Activated CD8-positive, alpha-beta memory T cell treated with anti-CD3 and anti-CD28 coated beads for 4 hours (primary cell): ENCODE measurements at regions not wholly inside any gene's neighbourhood (a gene's known extent, or its start where the extent isn't known, plus 50 kb on each side); places are given as distances from the start of the nearest gene placed in this dataset.
"Not testable (repeated sequence)": the region's sequence is repeated elsewhere in the genome, so short reads cannot be mapped to it uniquely, and the experiment has no call there.

ENCODE experiments used
- DNase-seq, 2 donors: peaks; one replicate each; pipeline ENCODE4 v3.0.0-alpha.2; 2020; ENCODE audit warnings: low read depth in 2 of 2

DNA sequence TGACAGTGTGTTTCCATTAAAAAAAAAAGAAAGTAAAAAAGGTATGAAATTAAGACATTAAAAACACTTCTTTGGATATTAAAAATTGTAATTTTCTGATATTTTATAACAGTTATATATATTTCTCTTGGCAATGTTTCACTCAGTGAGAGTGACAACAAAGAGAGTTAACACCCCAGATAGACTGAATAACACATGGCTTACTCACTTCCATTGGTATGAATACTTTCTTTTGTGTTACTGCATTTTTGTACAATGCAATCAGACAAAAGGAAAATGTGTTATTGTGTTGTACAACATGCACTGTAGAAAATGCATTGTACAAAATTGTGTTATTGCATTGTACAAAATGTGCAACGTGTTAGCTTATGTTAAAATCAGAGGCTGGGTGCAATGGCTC, 676.6 kb upstream of the AMELY start:
- DNase-seq = not testable (repeated sequence)

- DNase-seq = no peak
Measured at GRCh38 chrY:7562541-7562940, 651.0 kb upstream of the AMELY start.

DNA sequence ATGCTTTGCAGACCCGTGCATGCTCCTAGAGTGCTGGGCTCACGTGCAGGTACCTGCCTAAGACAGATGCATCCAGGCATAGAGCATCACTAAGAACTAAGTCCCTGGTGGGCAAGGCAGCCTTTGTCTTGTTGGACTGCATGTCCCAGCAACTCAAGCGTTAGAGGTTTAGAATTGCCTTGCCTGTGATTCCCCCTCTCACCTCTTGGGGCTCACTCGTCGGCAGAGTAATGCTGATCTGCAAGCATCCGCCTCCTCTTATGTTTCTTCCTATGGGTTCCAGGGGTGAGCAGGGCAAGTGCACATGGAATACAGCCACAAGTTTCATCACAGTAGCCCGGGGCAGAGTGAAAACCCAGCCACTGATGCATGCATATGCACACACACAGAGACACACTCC, 646.1 kb upstream of the AMELY start:
- no peak for DNase-seq

- no peak for DNase-seq
Measured at GRCh38 chrY:7555006-7555405, 643.5 kb upstream of the AMELY start.

DNA sequence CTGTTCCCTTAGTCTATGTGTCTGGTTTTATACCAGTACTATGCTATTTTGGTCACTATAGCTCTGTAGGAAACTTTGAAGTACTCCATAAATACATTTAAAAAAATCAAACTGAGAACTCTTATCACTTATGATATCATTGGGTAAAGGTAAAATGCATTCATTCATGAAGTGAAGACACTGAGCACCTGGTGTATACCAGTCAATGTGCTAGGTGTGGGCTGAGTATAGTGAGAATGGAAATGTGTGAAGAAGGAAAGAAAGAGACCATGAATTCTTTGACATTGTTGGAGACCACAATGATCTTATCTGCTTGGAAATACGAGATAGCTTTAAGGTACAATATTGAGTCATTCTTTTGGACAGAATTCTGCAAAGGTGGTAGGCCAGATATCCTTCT, 633.5 kb upstream of the AMELY start:
- no peak for DNase-seq

- no peak for DNase-seq
Measured at GRCh38 chrY:7544172-7544770, 632.7 kb upstream of the AMELY start.

GRCh38 chrY:7543506-7543905, 632.0 kb upstream of the AMELY start:
- no peak for DNase-seq

DNA sequence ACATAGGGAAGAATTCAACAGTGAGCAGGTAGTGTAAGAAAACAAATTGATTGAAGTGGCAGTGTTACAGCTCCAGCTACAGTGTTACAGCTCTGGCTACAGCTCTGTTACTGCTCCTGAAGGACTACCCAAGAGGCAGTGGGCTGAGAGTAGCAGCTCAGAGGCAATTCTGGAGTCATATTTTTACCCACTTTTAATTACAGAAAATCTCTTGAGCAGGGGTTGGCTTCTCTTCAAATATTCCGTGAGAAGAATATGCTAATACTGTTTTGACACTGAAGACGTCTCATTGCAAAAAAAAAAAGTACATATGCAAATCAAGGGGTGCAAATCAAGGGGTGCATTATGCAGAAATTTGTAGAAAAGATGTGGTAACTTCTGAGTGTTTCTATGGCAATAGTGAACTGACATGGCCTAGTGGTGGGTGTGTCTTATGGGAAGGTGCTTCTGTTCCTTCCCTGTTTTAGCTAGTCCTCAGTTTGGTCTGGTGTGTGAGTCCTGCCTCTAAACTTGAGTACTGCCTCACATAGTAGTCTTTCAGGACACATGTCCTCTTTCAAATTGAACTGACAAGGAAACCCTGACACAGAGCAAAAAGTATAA, 630.8 kb upstream of the AMELY start:
- DNase-seq = no peak

DNA sequence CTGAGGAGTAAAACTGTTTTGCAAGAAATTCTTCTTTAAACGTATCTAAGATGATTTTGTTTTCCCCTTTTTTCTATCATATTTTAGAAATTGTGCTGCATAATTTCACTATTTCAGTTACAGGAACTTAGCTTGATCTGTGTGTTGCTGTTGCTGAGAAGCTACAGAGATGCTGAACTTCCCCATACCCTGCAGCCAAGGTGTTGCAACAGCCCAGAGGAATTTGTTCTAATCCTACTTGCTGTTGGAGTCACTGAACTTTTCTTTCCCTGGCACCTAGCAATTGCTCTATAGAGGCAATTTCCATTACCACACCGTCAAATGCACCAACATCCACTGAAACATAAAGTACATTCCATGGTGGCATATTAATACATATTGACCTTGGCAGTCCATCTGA, 617.8 kb upstream of the AMELY start:
- DNase-seq = no peak

- DNase-seq = not testable (repeated sequence)
Measured at GRCh38 chrY:7527568-7527967, 616.0 kb upstream of the AMELY start.

DNA sequence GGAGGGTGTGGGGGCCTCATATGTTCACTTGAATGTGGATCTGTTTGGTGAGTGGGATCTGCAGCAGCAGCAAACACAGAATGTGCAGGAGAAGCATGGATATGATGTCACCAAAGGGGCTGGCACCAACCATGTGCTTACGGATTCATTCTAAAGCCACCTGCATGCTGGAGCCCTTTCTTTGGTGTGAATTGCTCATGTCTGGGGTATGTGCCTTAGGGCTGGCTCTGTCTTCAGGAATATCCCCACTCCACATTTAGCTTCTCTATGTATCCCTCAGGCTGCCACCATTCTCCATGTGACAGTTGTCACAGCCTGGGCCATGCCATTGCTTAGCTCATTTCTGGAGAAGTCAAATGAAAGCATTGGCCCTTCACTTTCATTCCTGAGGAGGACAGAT, 606.8 kb upstream of the AMELY start:
- no peak for DNase-seq

DNA sequence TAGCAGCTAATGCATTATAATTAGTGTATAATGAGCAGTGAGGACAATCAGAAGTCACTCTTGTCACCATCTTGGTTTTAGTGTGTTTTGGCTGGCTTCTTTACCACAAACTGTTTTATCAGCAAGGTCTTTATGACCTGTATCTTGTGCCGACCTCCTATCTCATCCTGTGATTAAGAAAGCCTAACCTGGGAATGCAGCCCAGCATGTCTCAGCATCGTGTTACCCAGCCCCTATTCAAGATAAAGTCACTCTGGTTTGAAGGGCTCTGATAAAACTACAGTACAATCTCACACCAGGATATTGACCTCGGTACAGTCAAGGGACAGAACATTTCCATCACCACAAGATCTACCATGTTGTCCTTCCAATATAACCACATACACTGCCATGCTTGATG, 604.7 kb upstream of the AMELY start:
- DNase-seq = no peak

- DNase-seq = no peak
Measured at GRCh38 chrY:7515812-7516211, 604.3 kb upstream of the AMELY start.

DNA sequence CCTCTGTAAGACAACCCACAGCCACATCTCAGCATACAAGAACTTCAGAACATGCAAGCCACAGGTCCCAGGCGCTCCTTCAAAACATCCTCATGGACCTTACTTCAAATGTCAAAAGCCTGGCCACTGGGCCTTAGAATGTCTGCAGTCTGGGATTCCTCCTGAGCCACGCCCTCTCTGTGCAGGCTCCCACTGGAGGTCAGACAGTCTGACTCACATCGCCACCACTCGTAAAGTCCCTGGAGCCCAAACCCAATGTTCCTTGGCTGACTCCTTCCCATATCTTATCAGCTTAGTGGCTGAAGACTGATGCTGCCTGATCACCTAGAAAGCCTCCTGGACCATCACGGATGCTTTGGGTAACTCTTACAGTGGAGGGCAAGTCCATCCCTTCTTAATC, 591.3 kb upstream of the AMELY start:
- no peak for DNase-seq

- DNase-seq = no peak
Measured at GRCh38 chrY:7501236-7501635, 589.7 kb upstream of the AMELY start.

- DNase-seq = no peak
Measured at GRCh38 chrY:7496001-7496400, 584.4 kb upstream of the AMELY start.

GRCh38 chrY:7484455-7485285, 573.1 kb upstream of the AMELY start:
- DNase-seq = not testable (repeated sequence)

- no peak for DNase-seq
Measured at GRCh38 chrY:7471976-7472375, 560.4 kb upstream of the AMELY start.

- DNase-seq = no peak
Measured at GRCh38 chrY:7470037-7470436, 558.5 kb upstream of the AMELY start.

GRCh38 chrY:7468951-7469745, 557.6 kb upstream of the AMELY start:
- DNase-seq = no peak

DNA sequence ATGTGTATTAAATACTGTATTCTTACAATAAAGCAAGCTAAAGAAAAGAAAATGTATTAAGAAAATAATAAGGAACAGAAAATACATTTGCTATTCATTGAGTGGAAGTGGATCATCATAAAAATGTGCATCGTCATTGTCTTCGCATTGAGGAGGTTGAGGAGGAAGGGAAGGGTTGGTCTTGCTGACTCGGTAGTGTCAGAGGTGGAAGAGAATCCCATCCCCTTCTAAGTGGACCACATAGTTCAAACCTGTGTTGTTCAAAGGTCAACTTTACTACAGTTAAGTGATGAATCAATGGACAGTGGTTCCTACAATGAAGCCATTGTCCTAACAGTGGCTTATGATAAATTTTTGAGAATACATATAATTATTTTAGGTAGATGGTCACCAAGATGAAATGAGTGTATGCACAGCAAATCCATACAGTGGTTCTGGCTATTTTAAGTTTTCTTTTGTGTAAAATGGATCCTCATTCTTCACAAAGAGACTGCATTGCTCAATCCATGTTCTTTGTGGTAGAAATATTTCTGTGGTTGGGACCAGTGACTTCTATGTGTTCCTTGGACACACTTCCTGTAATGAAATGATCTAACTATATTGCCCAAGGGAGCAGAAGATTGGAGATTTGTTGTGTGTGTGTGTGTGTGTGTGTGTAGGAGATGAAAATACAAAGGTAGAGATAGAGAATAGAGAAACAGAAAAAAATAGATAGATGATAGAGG, 556.4 kb upstream of the AMELY start:
- no peak for DNase-seq

- no peak for DNase-seq
Measured at GRCh38 chrY:7465185-7465621, 553.7 kb upstream of the AMELY start.
